ENCODE measurements at regions not wholly inside any gene's neighbourhood (a gene's known extent, or its start where the extent isn't known, plus 50 kb on each side); places are given as distances from the start of the nearest gene placed in this dataset.

DNA sequence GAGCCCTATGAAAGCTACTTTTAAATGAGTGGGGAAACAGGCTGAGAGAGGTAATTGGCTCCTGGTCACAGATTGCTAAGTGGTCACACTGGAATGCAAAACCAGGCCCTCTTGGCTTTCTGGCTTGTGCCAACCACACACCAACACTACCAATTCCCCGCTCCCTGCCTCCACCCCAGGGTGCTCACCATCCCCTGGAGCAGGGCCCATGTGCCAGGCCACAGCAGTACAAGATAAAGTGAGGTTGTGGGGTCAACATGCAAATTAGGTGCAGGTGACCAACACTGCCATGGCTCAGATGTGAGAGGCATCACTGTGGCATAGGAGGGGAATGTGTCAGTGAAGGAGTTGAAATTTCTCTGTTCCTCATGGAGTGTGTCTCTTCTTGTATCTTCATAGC is 312.5 kb downstream of the MYCN start:
- no peaks in the 10 kb centered on the region for H3K9me3 Mint-ChIP-seq (ENCODE audit: low read depth)
- no peak overlapping the region for H3K27ac Mint-ChIP-seq
- H3K4me1 Mint-ChIP-seq (ENCODE audit: low read depth), result peaks cover 9% of the 10 kb centered on the region
- no peak overlapping the region for H3K4me3 Mint-ChIP-seq
- no peaks in the 10 kb centered on the region for H3K36me3 Mint-ChIP-seq
- H3K27me3 Mint-ChIP-seq, result peaks cover 3% of the 10 kb centered on the region

DNA sequence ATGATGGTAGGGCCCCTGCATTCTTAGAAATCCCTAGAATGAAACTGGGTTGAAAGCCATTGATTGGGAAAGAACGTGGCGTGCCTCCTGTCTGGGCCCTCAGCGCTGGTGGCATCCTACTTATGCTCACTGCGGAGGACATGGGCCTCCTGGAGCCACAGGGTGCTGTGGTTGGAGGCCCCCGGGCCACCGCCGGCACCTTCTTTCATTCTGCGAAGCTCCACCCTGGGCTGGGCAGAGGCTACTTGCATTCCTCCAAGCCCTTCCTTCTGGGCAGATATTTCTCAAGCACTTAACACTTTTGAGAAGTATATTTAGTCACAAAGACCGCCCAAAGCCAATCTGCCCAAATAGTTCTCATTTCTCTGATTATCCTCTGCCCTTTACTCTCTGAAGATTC is 311.9 kb downstream of the MYCN start:
- H3K27me3 Mint-ChIP-seq, result peaks cover 3% of the 10 kb centered on the region
- no peak overlapping the region for H3K4me3 Mint-ChIP-seq
- H3K36me3 Mint-ChIP-seq, result no peaks in the 10 kb centered on the region
- peaks cover 4% of the 10 kb centered on the region for H3K4me1 Mint-ChIP-seq (ENCODE audit: low read depth)
- no peaks in the 10 kb centered on the region for H3K9me3 Mint-ChIP-seq (ENCODE audit: low read depth)
- no peak overlapping the region for H3K27ac Mint-ChIP-seq

DNA sequence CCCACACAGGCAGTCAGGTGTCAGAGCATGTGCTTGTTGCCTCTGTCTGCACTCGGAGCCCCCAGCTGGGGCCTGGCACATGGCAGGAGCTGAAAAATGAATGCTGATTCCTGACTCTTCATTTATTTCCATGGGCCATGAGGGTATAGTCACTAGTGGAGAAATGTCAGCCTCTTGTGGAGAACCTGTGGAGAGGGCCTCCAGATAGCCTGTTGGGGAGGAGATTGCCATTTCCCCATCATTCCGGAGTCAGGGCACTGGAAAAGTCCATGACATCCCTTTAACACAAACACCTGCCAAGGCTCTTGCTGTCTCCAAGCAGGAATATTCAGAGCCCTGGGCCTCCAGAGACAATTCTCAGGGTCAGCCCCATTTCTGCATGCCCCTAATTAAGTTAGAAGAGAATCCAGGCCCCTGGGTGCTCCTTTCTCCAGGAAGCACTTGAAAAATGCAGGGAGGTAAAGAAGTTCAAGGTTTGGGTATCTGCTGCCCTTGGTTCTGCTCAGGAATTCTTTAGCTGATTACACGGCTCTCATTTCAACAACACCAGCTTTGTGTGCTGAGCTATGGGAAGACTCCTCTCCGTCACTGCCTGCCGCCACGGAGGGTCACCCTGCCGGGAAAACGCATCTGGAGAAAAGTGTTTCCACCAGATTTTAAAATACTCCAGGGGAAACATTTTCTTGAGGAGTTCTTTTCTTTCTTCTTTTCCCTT is 311.3 kb downstream of the MYCN start:
- no peak overlapping the region for H3K27ac Mint-ChIP-seq
- no peaks in the 10 kb centered on the region for H3K9me3 Mint-ChIP-seq (ENCODE audit: low read depth)
- H3K4me3 Mint-ChIP-seq, result no peak overlapping the region
- no peaks in the 10 kb centered on the region for H3K36me3 Mint-ChIP-seq
- H3K4me1 Mint-ChIP-seq (ENCODE audit: low read depth), result no peaks in the 10 kb centered on the region
- H3K27me3 Mint-ChIP-seq, result peaks cover 3% of the 10 kb centered on the region

DNA sequence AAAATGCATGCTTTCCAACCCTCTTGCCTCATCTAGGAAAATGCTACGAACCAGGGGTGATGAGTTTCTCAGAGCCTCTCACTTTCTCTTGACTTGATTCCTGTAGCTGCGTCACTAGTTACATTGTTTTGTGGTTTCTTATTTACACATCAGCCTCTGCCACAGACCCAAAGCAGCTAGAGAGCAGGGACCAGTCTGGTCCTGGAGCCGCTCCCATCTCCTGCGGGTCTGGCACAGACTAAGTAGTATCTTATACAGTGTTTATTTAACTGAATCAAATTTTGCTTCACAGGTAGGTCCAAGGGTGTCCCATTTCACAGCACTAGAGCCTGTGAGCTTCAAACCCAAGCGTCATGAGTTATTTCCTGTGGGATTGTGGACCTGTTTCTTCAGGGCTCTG is 310.5 kb downstream of the MYCN start:
- Mint-ChIP-seq H3K4me1 (ENCODE audit: low read depth) (no peaks in the 10 kb centered on the region), H3K4me3 (no peak overlapping the region), H3K27ac (no peak overlapping the region), H3K36me3 (no peaks in the 10 kb centered on the region), H3K27me3 (peaks cover 3% of the 10 kb centered on the region), H3K9me3 (ENCODE audit: low read depth) (no peaks in the 10 kb centered on the region)

DNA sequence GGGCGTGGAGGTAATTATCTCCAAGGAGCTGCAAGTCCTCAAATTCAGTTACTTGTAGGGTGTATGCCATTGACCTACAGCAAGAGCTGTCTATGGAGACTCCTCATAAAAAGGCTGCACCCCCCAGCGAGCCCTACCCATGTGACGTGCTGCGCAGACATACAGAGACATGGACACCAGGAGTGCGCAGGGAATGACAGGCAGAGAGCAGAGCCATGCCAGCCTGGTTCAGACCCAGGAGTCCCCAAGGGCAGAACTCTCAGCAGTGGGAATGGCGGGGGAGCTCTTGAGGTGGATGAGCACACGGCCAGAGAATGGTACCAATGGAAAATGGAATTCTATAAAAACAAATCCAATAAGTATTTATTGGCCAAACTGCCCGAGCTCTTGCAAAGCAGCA is 310.1 kb downstream of the MYCN start:
- no peaks in the 10 kb centered on the region for H3K4me1 Mint-ChIP-seq (ENCODE audit: low read depth)
- H3K27ac Mint-ChIP-seq, result no peak overlapping the region
- no peaks in the 10 kb centered on the region for H3K36me3 Mint-ChIP-seq
- H3K9me3 Mint-ChIP-seq (ENCODE audit: low read depth), result no peaks in the 10 kb centered on the region
- peaks cover 3% of the 10 kb centered on the region for H3K27me3 Mint-ChIP-seq
- H3K4me3 Mint-ChIP-seq, result no peak overlapping the region

DNA sequence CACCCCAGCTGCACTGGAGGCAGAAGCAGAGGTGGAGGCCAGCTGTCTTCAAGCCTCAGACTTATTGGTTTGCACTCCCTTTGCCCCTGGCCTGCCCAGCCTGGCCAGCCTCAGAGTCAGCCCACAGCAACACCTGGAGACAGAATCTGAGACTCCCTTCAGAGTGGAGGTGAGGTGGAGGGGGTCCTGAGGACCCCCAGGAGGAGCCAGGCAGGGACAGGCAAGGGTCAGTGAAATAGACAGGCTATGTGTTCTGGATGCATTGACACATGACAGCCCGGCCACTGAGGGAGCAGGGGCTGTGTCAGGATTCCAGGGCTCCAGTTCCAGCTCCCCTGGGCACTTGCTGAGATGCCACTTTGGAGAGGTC is 309.7 kb downstream of the MYCN start:
- no peak overlapping the region for H3K27ac Mint-ChIP-seq
- H3K27me3 Mint-ChIP-seq, result peaks cover 3% of the 10 kb centered on the region
- no peak overlapping the region for H3K4me3 Mint-ChIP-seq
- no peaks in the 10 kb centered on the region for H3K9me3 Mint-ChIP-seq (ENCODE audit: low read depth)
- H3K36me3 Mint-ChIP-seq, result no peaks in the 10 kb centered on the region
- H3K4me1 Mint-ChIP-seq (ENCODE audit: low read depth), result no peaks in the 10 kb centered on the region

DNA sequence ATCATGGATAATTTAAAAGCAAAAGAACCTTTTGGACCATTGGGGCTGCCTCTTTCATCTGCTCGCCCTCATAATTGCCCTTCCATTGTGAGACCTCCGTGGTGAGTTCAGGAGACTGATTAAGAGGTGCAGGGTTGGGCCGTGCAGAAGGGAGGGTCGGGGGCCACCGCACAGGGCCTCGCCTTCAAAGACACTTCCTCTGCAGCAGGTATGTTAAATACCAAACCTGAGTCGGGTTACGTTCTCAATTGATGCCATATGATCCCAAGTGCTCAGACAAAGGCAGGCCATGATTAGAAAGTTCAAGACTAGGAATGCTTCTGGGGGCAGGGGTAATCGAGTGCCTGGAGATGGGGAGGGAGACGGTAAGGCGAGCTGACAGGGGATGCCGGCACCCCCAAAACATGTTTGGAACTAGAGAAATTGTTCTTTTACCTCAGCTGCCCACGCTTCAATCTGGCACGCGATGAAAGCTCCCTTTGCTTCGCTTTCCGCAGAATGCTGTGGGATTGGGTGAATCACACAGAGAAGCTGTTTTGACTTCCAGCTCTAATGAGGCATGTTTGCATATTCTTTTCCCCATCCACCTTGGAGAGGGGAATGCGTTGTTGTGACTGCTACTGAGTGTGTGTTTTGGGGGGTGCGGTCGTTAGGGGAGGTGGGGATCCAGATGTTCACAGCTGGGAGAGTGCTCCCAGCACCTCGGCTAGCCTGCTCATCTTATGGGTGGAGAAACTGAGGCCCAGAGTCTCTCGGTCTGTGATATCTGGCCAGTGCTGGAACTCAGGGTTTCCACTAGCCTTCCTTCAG is 309.1 kb downstream of the MYCN start:
- no peaks in the 10 kb centered on the region for H3K36me3 Mint-ChIP-seq
- no peak overlapping the region for H3K4me3 Mint-ChIP-seq
- H3K27ac Mint-ChIP-seq, result no peak overlapping the region
- no peaks in the 10 kb centered on the region for H3K9me3 Mint-ChIP-seq (ENCODE audit: low read depth)
- peaks cover 3% of the 10 kb centered on the region for H3K27me3 Mint-ChIP-seq
- no peaks in the 10 kb centered on the region for H3K4me1 Mint-ChIP-seq (ENCODE audit: low read depth)

DNA sequence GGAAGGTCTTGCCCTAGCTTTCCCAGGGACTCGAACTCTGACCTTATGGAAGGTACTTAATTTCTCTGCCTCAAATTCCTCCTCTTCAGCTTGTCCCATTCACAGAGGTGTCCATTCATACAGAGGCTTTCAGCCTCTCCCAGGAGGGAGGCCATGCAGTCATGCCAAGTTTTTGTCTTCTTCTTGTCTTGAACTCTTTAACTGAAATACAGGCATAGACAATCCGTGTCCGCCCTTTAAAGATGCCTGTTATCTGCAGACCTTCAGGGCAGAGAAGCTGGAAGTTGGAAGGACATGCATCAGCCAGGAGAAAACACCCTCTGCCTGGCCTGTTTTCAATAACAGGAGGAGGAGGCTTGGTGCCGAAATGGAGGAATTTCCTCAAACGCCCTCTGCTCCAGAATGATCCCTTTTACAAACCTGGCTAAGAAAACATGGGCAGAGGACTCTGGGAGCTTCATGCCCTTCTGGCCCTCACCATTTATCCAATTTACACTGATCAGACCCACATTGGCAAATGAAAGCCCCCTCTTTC is 308.3 kb downstream of the MYCN start:
- Mint-ChIP-seq H3K9me3 (ENCODE audit: low read depth) (no peaks in the 10 kb centered on the region), H3K27me3 (peaks cover 3% of the 10 kb centered on the region), H3K4me1 (ENCODE audit: low read depth) (no peaks in the 10 kb centered on the region), H3K36me3 (no peaks in the 10 kb centered on the region), H3K4me3 (no peak overlapping the region), H3K27ac (no peak overlapping the region)

DNA sequence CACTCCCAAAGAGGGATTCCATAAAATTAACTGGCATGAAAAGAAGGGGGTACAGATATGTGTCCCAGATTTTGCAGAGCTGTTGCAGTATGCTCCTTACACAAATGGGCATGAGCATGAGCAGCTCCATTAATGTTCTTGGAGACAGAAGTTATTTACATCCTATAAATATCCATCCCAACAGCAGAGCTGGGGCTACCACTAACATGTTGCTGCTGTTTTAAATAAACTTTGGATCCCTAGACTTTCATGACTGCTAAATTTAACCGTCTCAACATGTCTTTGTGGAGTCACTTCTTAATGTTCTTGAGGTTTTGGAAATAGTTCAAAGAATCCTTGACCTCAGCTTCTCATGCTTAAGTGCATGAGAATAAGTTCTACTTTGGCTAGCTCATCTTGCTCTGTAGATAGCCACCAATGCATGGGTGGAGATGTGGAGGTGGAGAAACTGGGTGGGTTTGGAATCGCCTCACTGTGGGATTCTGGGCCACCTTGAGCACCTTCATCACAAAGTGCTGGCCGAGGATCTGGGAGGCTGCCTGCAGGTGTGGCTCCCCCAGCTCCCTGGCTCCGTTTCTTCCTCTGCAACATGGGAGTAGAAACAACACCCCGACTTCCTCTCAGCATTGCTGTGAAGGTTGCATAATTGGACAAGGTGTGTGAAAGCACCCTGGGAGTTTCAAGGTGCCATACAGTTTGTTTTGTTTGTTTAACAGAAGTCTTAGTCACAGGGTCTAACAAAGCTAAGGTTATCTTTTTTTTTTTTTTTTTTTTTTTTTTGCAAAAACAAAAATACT is 307.2 kb downstream of the MYCN start:
- H3K4me1 Mint-ChIP-seq (ENCODE audit: low read depth), result no peaks in the 10 kb centered on the region
- H3K27ac Mint-ChIP-seq, result no peak overlapping the region
- H3K4me3 Mint-ChIP-seq, result no peak overlapping the region
- peaks cover 3% of the 10 kb centered on the region for H3K27me3 Mint-ChIP-seq
- no peaks in the 10 kb centered on the region for H3K36me3 Mint-ChIP-seq
- H3K9me3 Mint-ChIP-seq (ENCODE audit: low read depth), result no peaks in the 10 kb centered on the region

DNA sequence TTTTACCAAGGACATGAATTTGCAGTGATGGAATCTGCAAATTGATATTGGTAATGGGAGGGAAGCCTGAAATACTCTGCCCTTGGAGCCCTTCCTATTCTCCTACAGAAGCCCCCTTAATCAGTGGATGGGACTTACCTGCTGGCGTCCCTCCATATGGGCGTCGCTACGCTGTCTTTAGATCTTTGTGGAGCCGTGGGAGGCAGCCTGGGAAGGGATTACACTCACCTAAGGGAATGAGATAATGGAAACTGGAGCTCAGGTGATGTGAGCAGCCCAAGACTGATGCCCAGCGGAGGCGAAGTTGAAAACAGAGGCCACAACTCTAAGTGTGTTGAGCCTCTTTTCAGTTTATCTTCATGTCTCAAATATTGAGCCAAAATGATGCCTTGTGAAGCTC is 306.6 kb downstream of the MYCN start:
- no peaks in the 10 kb centered on the region for H3K36me3 Mint-ChIP-seq
- no peak overlapping the region for H3K27ac Mint-ChIP-seq
- H3K4me1 Mint-ChIP-seq (ENCODE audit: low read depth), result no peaks in the 10 kb centered on the region
- H3K27me3 Mint-ChIP-seq, result peaks cover 3% of the 10 kb centered on the region
- H3K4me3 Mint-ChIP-seq, result no peak overlapping the region
- H3K9me3 Mint-ChIP-seq (ENCODE audit: low read depth), result no peaks in the 10 kb centered on the region

DNA sequence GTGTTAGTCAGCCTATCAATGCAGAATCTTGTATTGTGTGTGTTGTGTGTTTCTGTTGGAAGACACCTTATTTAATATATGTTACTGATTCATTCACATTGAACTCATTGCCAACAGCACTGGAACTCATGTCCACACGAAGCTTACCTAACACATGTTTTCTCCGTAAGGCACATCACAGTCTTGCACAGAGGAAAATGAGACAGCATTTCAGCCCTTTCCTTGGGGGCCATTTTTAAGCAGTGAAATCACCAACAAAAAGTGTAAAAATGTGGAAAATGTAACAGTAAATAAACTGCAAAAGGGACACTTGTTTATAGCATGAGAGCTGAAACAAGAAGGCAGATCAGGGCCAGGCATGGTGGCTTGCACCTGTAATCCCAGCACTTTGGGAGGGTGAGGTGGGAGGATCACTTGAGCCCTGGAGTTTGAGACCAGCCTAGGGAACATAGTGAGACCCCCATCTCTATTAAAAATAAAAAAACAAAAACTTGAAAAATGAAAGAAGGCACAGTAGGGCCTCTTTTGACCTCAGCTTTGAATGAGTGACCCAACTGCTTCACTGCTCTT is 306.0 kb downstream of the MYCN start:
- H3K9me3 Mint-ChIP-seq (ENCODE audit: low read depth), result no peaks in the 10 kb centered on the region
- no peak overlapping the region for H3K4me3 Mint-ChIP-seq
- no peaks in the 10 kb centered on the region for H3K4me1 Mint-ChIP-seq (ENCODE audit: low read depth)
- peaks cover 3% of the 10 kb centered on the region for H3K27me3 Mint-ChIP-seq
- H3K27ac Mint-ChIP-seq, result no peak overlapping the region
- no peaks in the 10 kb centered on the region for H3K36me3 Mint-ChIP-seq

DNA sequence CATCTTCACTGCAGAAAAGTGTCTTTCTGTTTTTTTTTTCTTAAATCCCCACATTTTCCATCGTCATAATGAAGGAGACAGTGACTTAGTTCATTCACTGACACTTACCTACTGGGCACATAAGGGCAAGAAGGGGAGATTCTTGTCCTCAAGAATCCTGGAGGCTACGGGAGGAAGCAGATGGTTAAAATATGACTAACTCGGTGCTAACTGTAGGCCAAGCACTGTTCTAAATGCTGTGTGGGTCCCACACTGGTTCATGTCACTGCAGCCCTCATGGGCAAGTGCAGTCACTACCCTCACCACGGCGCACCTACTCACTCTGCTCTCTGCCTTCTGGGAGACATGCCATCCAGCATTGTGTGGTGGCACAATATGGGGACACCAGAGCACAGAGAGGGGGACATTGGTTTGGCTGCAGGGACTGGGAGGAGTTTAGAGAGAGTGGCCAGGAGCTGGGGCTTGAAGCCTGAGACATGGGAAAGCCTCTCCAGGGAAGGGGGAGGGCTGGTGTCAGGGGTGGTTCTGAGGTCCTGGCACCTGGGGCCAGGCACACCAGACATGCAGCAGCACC is 305.2 kb downstream of the MYCN start:
- Mint-ChIP-seq H3K4me1 (ENCODE audit: low read depth) (no peaks in the 10 kb centered on the region), H3K27ac (no peak overlapping the region)

DNA sequence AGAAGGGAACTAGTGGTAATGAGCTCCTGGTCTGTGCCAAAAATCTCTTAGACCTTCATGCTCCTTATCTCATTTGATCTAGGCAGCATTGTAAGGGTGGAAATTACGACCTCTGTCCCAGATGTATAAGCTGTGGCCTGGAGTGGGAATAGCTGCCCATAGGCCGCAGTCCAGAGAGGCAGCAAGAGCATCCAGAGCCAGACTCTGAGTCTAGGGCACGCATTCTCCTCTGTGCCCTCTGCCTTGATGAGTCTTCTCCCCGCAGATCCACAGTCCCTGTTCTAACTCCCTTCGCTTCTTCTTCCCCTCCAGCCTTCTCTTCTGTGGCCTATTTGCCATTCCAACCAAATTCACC is 304.6 kb downstream of the MYCN start:
- H3K4me1 Mint-ChIP-seq (ENCODE audit: low read depth), result no peaks in the 10 kb centered on the region

More for the DNA sequence above, 305.2 kb downstream of the MYCN start:
- Mint-ChIP-seq H3K27me3 (peaks cover 3% of the 10 kb centered on the region), H3K9me3 (ENCODE audit: low read depth) (no peaks in the 10 kb centered on the region), H3K36me3 (no peaks in the 10 kb centered on the region), H3K4me3 (no peak overlapping the region)

DNA sequence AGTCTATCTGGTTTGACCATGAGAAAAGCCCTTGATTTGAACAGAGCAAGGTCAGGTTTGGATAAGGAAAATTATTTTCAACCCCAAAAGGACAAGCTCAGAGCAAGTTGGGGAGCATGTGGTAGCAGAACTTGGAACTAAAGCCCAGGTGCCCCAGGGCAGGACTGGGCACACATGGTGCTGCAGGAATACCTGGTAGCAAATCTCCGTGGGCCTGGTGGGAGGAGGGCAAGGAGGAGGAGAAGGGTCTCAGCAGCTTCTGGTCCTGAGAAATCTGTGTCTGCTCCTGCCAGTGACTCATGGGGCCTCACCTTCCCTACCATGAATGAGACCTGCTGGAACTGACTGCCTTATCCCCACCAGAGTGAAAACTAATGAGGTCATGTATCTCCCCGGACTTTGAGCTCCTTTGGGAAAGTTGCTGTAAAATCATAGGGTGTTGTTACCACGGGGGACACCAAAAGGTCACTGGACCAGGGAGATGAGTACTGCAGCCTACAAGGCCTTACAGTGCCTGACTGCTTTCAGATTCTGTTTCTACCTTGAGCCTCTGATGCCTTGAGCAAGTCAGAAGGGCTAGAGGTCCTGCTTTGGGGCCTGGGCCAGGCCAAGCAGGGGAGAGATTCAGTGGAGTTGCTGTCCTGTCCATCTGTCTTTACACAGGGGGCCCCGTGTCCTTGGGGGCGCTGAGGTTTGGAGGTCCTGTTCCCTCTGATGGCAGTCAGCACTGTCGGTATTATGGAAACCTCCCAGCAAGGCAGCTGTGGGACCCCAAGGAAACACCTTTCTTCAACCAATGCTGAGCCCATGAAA is 304.0 kb downstream of the MYCN start:
- H3K4me1 Mint-ChIP-seq (ENCODE audit: low read depth), result no peaks in the 10 kb centered on the region
- H3K36me3 Mint-ChIP-seq, result no peaks in the 10 kb centered on the region
- H3K4me3 Mint-ChIP-seq, result no peak overlapping the region
- no peak overlapping the region for H3K27ac Mint-ChIP-seq
- H3K9me3 Mint-ChIP-seq (ENCODE audit: low read depth), result no peaks in the 10 kb centered on the region
- H3K27me3 Mint-ChIP-seq, result peaks cover 5% of the 10 kb centered on the region

More for the DNA sequence above, 304.6 kb downstream of the MYCN start:
- Mint-ChIP-seq H3K4me3 (no peak overlapping the region), H3K9me3 (ENCODE audit: low read depth) (no peaks in the 10 kb centered on the region), H3K27me3 (peaks cover 5% of the 10 kb centered on the region), H3K36me3 (no peaks in the 10 kb centered on the region), H3K27ac (no peak overlapping the region)

All from activated naive CD8-positive, alpha-beta T cell (primary cell).